HG03571 (cell line): ENCODE measurements at regions not wholly inside any gene's neighbourhood (a gene's known extent, or its start where the extent isn't known, plus 50 kb on each side); places are given as distances from the start of the nearest gene placed in this dataset.
A peak's percentile ranks its signal among the peaks of the same experiment; 100 is the strongest.
"Not testable (repeated sequence)": the region's sequence is repeated elsewhere in the genome, so short reads cannot be mapped to it uniquely, and the experiment has no call there.

Experiments used
- ATAC-seq: cut with Tn5 transposase; IDR thresholded peaks from one replicate; pipeline ENCODE4 v1.9.1; 2021; ENCODE audit not compliant: unreplicated experiment

GRCh38 chr15:85264614-85265190 lies 115.7 kb upstream of the AKAP13 start:
- ATAC-seq: not testable (repeated sequence)

GRCh38 chr15:85267158-85267857 lies 113.1 kb upstream of the AKAP13 start:
- not testable (repeated sequence) for ATAC-seq

GRCh38 chr15:85274315-85275050 lies 105.9 kb upstream of the AKAP13 start:
- ATAC-seq: no peak

- ATAC-seq: no peak
Observed at GRCh38 chr15:85276508-85276907, 103.9 kb upstream of the AKAP13 start.

- ATAC-seq: no peak
Observed at GRCh38 chr15:85276921-85277320, 103.5 kb upstream of the AKAP13 start.

GRCh38 chr15:85277847-85278370 lies 102.5 kb upstream of the AKAP13 start:
- no peak for ATAC-seq

- ATAC-seq: no peak
Observed at GRCh38 chr15:85280203-85280602, 100.2 kb upstream of the AKAP13 start.

GRCh38 chr15:85281293-85281882 lies 99.0 kb upstream of the AKAP13 start:
- no peak for ATAC-seq

- no peak for ATAC-seq
Observed at GRCh38 chr15:85282504-85283115, 97.8 kb upstream of the AKAP13 start.

- ATAC-seq: peak; percentile 93
Observed at GRCh38 chr15:85283815-85284214, 96.6 kb upstream of the AKAP13 start.

GRCh38 chr15:85284497-85284896 lies 95.9 kb upstream of the AKAP13 start:
- ATAC-seq: peak; percentile 74

- no peak for ATAC-seq
Observed at GRCh38 chr15:85289677-85290365, 90.6 kb upstream of the AKAP13 start.

GRCh38 chr15:85292583-85292982 lies 87.8 kb upstream of the AKAP13 start:
- ATAC-seq: not testable (repeated sequence)

GRCh38 chr15:85296615-85297402 lies 83.6 kb upstream of the AKAP13 start:
- peak; percentile 87 for ATAC-seq

- no peak for ATAC-seq
Observed at GRCh38 chr15:85297537-85297936, 82.9 kb upstream of the AKAP13 start.

GRCh38 chr15:85298366-85298765 lies 82.0 kb upstream of the AKAP13 start:
- no peak for ATAC-seq

GRCh38 chr15:85298941-85299340 lies 81.5 kb upstream of the AKAP13 start:
- no peak for ATAC-seq

- ATAC-seq: no peak
Observed at GRCh38 chr15:85302271-85302670, 78.1 kb upstream of the AKAP13 start.

- ATAC-seq: no peak
Observed at GRCh38 chr15:85305050-85305449, 75.4 kb upstream of the AKAP13 start.
